ENCODE measurements at regions not wholly inside any gene's neighbourhood (a gene's known extent, or its start where the extent isn't known, plus 50 kb on each side); places are given as distances from the start of the nearest gene placed in this dataset.

DNA sequence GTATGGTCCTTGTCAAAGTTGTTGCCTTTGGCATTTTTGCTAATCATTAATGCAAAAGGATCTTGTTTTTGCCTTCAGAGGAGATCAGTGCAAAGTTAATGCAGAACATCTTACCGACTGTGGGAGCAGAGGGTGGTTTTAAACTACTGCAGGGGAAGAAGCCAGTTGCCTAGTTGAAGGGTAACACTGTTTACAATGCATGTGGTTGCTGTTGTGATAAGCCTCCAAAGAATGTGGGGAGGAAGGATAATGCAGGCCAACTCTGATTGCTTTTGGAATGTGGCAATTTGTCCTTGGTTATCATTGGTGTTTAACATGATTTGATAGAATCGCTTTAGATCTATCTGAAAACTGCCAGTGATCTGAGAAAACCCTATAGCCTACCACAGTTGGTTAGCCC lies 204.3 kb upstream of the TLL1 start:
- Histone ChIP-seq H3K4me3 (replicated peaks in 1 of 3; ENCODE audit: insufficient read depth in 1 of 3, low read depth in 1 of 3, low read length in 3 of 3) (no peak overlapping the region), H3K36me3 (ENCODE audit: control insufficient read depth in 2 of 2, extremely low read depth in 1 of 2, insufficient read depth in 2 of 2, low read length in 2 of 2) (no peaks in the 10 kb centered on the region), H3K4me2 (ENCODE audit: insufficient read depth, low read length) (no peak overlapping the region), H3K9me3 (replicated peaks; ENCODE audit: control insufficient read depth, insufficient read depth, low read length) (no peaks in the 10 kb centered on the region), H3K27ac (ENCODE audit: insufficient read depth, low read depth, low read length) (no peak overlapping the region), H3K79me2 (ENCODE audit: control insufficient read depth, insufficient read depth, low read length) (no peaks in the 10 kb centered on the region), H3K4me1 (ENCODE audit: control insufficient read depth, extremely low read depth, insufficient read depth, low read length) (no peaks in the 10 kb centered on the region), H2AFZ (ENCODE audit: low read depth, low read length) (no peak overlapping the region), H4K20me1 (replicated peaks; ENCODE audit: control insufficient read depth, extremely low read depth, insufficient read depth, low read length) (no peaks in the 10 kb centered on the region), H3K27me3 (ENCODE audit: control insufficient read depth in 2 of 2, insufficient read depth in 2 of 2, low read length in 2 of 2) (no peaks in the 10 kb centered on the region), H3K9me1 (replicated peaks; ENCODE audit: control insufficient read depth, extremely low read depth, insufficient read depth, low read length) (no peaks in the 10 kb centered on the region), H3K9ac (replicated peaks; ENCODE audit: extremely low read depth, insufficient read depth, low read length) (no peak overlapping the region)
- dilution Hi-C loops (cut with MboI; ENCODE audit: extremely low pct_ligation_motif_present, low sequenced_read_pairs) (no loop called here), intact Hi-C loops (cut with micrococcal nuclease) (no loop called here)
- ChIA-PET CTCF (no interaction called here), POLR2A (no interaction called here)
- BruUV-seq (replicated peaks): no TSS peak
- DNase-seq (ENCODE audit: low read depth, low spot score) (no peak), FAIRE-seq (no peak)
- TF ChIP-seq EZH2 (IDR thresholded peaks at IDR 0.05; ENCODE audit: borderline replicate concordance, low read depth, low read length, severe bottlenecking): no peak
- TF ChIP-seq GATA2 (IDR thresholded peaks at IDR 0.05; ENCODE audit: insufficient read depth, insufficient read length, low read depth, low read length): no peak
- no peak for TF ChIP-seq FOS (IDR thresholded peaks at IDR 0.05; ENCODE audit: borderline replicate concordance, insufficient read depth, low read length)
- TF ChIP-seq POLR2AphosphoS5 (IDR thresholded peaks at IDR 0.05; ENCODE audit: insufficient read depth, low read depth, low read length): no peak
- TF ChIP-seq, protein P1, sequence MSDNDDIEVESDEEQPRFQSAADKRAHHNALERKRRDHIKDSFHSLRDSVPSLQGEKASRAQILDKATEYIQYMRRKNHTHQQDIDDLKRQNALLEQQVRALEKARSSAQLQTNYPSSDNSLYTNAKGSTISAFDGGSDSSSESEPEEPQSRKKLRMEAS (IDR thresholded peaks at IDR 0.05; ENCODE audit: insufficient read depth, insufficient read length): no peak
- TF ChIP-seq, protein P2, sequence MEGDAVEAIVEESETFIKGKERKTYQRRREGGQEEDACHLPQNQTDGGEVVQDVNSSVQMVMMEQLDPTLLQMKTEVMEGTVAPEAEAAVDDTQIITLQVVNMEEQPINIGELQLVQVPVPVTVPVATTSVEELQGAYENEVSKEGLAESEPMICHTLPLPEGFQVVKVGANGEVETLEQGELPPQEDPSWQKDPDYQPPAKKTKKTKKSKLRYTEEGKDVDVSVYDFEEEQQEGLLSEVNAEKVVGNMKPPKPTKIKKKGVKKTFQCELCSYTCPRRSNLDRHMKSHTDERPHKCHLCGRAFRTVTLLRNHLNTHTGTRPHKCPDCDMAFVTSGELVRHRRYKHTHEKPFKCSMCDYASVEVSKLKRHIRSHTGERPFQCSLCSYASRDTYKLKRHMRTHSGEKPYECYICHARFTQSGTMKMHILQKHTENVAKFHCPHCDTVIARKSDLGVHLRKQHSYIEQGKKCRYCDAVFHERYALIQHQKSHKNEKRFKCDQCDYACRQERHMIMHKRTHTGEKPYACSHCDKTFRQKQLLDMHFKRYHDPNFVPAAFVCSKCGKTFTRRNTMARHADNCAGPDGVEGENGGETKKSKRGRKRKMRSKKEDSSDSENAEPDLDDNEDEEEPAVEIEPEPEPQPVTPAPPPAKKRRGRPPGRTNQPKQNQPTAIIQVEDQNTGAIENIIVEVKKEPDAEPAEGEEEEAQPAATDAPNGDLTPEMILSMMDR (IDR thresholded peaks at IDR 0.05; ENCODE audit: extremely low read depth in 1 of 2, insufficient read depth in 1 of 2, low read depth in 1 of 2, low read length in 2 of 2): no peak
- no peak for TF ChIP-seq MYC (IDR thresholded peaks at IDR 0.05; ENCODE audit: low read depth, low read length)
- no peak for TF ChIP-seq JUN (IDR thresholded peaks at IDR 0.05; ENCODE audit: borderline replicate concordance, insufficient read depth, insufficient read length, low read depth)
- TF ChIP-seq POLR2A (IDR thresholded peaks at IDR 0.05; ENCODE audit: low read depth, low read length): no peak
